Activated CD4-positive, alpha-beta T cell treated with anti-CD3 and anti-CD28 coated beads, Interleukin-2, amount 10 ng/mL, durations not matched to agents 24 days and 14 days (primary cell): ENCODE measurements at regions not wholly inside any gene's neighbourhood (a gene's known extent, or its start where the extent isn't known, plus 50 kb on each side); places are given as distances from the start of the nearest gene placed in this dataset.

ENCODE experiments used
- DNase-seq: peaks from one replicate; pipeline ENCODE4 v3.0.0; 2022
- H3K27ac Mint-ChIP-seq: one replicate; pipeline ENCODE4 v1.8.0; 2022; ENCODE audit warnings: mild to moderate bottlenecking, mixed read lengths
- H3K27me3 Mint-ChIP-seq: one replicate; pipeline ENCODE4 v1.8.0; 2022; ENCODE audit warnings: mixed read lengths
- H3K36me3 Mint-ChIP-seq: one replicate; pipeline ENCODE4 v1.8.0; 2022; ENCODE audit warnings: low read depth, mild to moderate bottlenecking, mixed read lengths
- H3K4me1 Mint-ChIP-seq: one replicate; pipeline ENCODE4 v1.8.0; 2021; ENCODE audit warnings: mixed read lengths
- H3K4me3 Mint-ChIP-seq: one replicate; pipeline ENCODE4 v1.8.0; 2022; ENCODE audit warnings: mild to moderate bottlenecking, moderate library complexity, mixed read lengths
- H3K9me3 Mint-ChIP-seq: one replicate; pipeline ENCODE4 v1.8.0; 2021; ENCODE audit warnings: mixed read lengths
- intact Hi-C: fragments of 100-400 bp; cut with micrococcal nuclease; formaldehyde crosslinking; loops from one replicate; pipeline ENCODE4 v1.15.1; 2023

GRCh38 chr4:43816116-43816515 is 632.5 kb downstream of the KCTD8 start:
- Mint-ChIP-seq H3K36me3 (no peaks in the 10 kb centered on the region), H3K27ac (no peak overlapping the region), H3K27me3 (no peaks in the 10 kb centered on the region), H3K4me3 (no peak overlapping the region), H3K9me3 (no peaks in the 10 kb centered on the region), H3K4me1 (no peaks in the 10 kb centered on the region)
- no peak for DNase-seq
- intact Hi-C loops: no loop called here

- Mint-ChIP-seq H3K27ac (no peak overlapping the region), H3K9me3 (peaks cover 9% of the 10 kb centered on the region), H3K4me1 (no peaks in the 10 kb centered on the region), H3K27me3 (no peaks in the 10 kb centered on the region), H3K36me3 (no peaks in the 10 kb centered on the region), H3K4me3 (no peak overlapping the region)
- intact Hi-C loops: no loop called here
- no peak for DNase-seq
Observed at GRCh38 chr4:43822621-43823020, 626.0 kb downstream of the KCTD8 start.

DNA sequence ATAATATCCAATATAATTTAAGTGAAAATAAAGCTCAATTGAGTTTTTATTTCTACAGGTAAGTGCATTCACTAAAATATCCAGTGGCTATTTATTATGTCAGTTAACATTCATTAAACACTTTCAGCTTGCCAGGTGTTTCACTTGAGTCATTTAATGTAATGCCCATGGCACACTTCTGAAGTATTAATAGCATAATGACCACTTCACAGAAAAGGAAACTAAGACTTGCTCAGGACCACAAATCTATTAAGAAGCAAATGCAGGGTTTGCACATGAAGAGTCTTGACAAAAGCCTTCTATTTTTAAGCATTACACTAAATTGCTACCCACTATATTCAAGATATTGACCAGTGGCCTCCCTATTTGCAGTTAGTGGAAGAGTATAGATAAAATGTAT is 612.7 kb downstream of the KCTD8 start:
- Mint-ChIP-seq H3K36me3 (no peaks in the 10 kb centered on the region), H3K27me3 (no peaks in the 10 kb centered on the region), H3K27ac (no peak overlapping the region), H3K4me1 (no peaks in the 10 kb centered on the region), H3K9me3 (no peaks in the 10 kb centered on the region), H3K4me3 (no peak overlapping the region)
- DNase-seq: no peak
- intact Hi-C loops: no loop called here

DNA sequence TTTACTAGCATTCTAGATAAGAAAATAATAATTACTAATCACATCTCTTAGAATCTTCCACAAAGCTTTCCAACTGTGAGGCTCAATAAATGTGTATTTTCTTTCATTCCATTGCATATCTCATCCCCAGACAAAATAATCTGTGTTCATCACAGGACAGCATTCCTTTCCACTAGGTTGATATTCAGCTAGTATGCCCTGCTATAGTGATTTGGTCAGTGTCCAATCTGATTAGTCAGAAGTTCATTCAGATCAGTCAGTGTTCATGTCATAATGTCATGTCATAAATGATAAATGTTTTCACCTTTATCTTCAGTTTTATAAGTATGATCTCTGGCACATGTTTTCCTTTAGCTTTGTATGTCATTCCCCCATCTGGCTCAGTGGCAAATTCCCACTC is 611.4 kb downstream of the KCTD8 start:
- no peaks in the 10 kb centered on the region for H3K4me1 Mint-ChIP-seq
- no peaks in the 10 kb centered on the region for H3K27me3 Mint-ChIP-seq
- DNase-seq: no peak
- H3K4me3 Mint-ChIP-seq: no peak overlapping the region
- no peaks in the 10 kb centered on the region for H3K9me3 Mint-ChIP-seq
- intact Hi-C loops: no loop called here
- H3K36me3 Mint-ChIP-seq: no peaks in the 10 kb centered on the region
- no peak overlapping the region for H3K27ac Mint-ChIP-seq

DNA sequence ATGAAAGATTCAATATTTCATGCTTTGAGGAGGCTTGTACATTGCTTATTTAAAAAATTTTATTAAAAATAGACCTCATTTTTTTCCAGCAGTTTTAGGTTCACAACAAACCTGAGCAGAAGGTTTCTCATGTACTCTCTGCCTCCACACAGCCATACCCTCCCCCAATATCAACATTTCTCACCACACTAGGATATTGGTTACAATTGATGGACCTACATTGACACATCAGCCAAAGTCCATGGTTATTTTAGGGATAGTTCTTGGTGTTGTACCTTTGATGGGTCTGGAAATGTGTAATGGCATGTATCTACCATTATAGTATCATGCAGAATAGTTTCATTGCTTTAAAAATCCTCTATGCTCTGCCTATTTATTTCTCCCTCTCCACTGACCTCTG is 611.0 kb downstream of the KCTD8 start:
- Mint-ChIP-seq H3K27ac (no peak overlapping the region), H3K4me1 (no peaks in the 10 kb centered on the region), H3K36me3 (no peaks in the 10 kb centered on the region), H3K4me3 (no peak overlapping the region), H3K27me3 (no peaks in the 10 kb centered on the region), H3K9me3 (no peaks in the 10 kb centered on the region)
- intact Hi-C loops: no loop called here
- no peak for DNase-seq

DNA sequence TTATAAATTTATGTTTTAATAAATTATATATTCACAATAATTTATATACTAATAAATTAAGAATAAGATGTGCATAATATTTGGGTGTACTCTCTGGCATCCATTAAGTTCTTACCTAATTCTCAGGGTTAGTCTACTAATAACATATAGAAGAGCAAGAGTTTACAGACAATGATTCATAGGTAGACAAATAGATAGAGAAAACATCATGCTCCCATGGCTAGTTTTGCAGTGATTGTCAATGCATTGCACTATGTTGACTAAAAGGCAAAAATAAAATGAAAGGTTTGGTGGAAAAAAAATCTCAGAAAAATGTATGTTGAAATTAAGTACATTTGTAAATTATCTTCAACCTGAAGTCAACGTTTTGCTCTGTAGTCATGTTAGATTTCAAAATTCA is 606.0 kb downstream of the KCTD8 start:
- H3K27me3 Mint-ChIP-seq: no peaks in the 10 kb centered on the region
- no peaks in the 10 kb centered on the region for H3K4me1 Mint-ChIP-seq

GRCh38 chr4:43843501-43843900 is 605.1 kb downstream of the KCTD8 start:
- Mint-ChIP-seq H3K4me1 (no peaks in the 10 kb centered on the region), H3K27ac (no peak overlapping the region), H3K36me3 (no peaks in the 10 kb centered on the region)

More for the DNA sequence above, 606.0 kb downstream of the KCTD8 start:
- H3K9me3 Mint-ChIP-seq: no peaks in the 10 kb centered on the region
- H3K4me3 Mint-ChIP-seq: no peak overlapping the region
- DNase-seq: no peak
- no peaks in the 10 kb centered on the region for H3K36me3 Mint-ChIP-seq
- intact Hi-C loops: no loop called here
- H3K27ac Mint-ChIP-seq: no peak overlapping the region

DNA sequence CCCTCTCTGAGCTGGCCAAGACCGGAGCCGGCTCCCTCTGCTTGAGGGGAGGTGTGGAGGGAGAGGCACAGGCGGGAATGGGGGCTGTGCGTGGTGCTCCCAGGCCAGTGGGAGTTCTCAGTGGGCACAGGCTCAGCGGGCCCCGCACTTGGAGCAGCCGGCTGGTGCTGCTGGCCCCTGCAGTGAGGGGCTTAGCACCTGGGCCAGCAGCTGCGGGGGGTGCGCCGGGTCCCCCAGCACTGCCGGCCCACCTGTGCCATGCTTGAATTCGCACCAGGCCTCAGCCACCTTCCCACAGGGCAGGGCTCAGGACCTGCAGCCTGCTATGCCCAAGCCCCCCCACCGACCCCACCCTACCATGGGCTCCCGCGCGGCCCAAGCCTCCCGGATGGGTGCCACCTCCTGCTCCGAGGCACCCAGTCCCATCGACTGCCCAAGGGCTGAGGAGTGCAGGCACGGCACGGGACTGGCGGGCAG is 602.5 kb downstream of the KCTD8 start:
- no peak overlapping the region for H3K27ac Mint-ChIP-seq
- H3K27me3 Mint-ChIP-seq: no peaks in the 10 kb centered on the region
- peaks cover 5% of the 10 kb centered on the region for H3K9me3 Mint-ChIP-seq
- H3K36me3 Mint-ChIP-seq: no peaks in the 10 kb centered on the region
- no peak overlapping the region for H3K4me3 Mint-ChIP-seq
- DNase-seq: no peak
- intact Hi-C loops: no loop called here
- H3K4me1 Mint-ChIP-seq: no peaks in the 10 kb centered on the region

More at GRCh38 chr4:43843501-43843900, 605.1 kb downstream of the KCTD8 start:
- Mint-ChIP-seq H3K27me3 (no peaks in the 10 kb centered on the region), H3K4me3 (no peak overlapping the region), H3K9me3 (no peaks in the 10 kb centered on the region)
- DNase-seq: no peak
- intact Hi-C loops: no loop called here

DNA sequence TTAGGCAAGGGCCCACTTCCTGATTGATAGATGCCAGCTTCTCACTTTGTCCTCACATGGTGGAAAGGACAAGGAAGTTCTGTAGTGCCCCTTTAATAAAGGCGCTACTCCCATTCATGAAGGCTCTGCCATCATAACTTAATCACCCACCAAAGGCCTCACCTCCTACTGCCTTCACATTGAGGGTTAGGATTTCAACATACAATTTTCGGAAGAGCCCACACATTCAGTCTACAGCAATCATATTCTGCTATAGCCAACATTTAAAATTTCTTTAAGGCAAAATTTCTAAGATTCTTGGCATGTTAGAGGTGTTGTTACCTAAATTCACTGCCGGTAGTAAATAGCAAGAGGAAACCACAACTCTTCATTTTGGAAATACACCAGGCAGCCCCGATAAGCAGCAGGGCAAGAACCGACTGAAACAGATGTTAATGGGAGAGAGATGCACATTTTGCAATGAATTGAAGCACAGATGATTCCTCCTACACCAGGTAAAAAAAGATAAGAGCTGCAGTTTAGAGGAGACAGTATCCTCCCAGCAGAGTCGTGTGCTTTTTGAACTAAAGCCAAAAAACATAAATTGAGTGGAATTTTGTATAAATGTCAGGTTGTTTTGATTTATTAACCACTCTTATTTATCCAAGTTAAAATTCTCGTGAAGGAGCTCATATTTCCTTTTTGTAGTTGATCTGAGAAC is 594.9 kb downstream of the KCTD8 start:
- intact Hi-C loops: no loop called here
- H3K9me3 Mint-ChIP-seq: peaks cover 11% of the 10 kb centered on the region
- no peak for DNase-seq
- H3K4me1 Mint-ChIP-seq: no peaks in the 10 kb centered on the region
- H3K27me3 Mint-ChIP-seq: no peaks in the 10 kb centered on the region
- H3K4me3 Mint-ChIP-seq: no peak overlapping the region
- H3K27ac Mint-ChIP-seq: no peak overlapping the region
- no peaks in the 10 kb centered on the region for H3K36me3 Mint-ChIP-seq

GRCh38 chr4:43855283-43855682 is 593.3 kb downstream of the KCTD8 start:
- no peak for DNase-seq
- peaks cover 18% of the 10 kb centered on the region for H3K9me3 Mint-ChIP-seq
- no peaks in the 10 kb centered on the region for H3K36me3 Mint-ChIP-seq
- no peak overlapping the region for H3K27ac Mint-ChIP-seq
- no peaks in the 10 kb centered on the region for H3K4me1 Mint-ChIP-seq
- intact Hi-C loops: no loop called here
- no peaks in the 10 kb centered on the region for H3K27me3 Mint-ChIP-seq
- no peak overlapping the region for H3K4me3 Mint-ChIP-seq

DNA sequence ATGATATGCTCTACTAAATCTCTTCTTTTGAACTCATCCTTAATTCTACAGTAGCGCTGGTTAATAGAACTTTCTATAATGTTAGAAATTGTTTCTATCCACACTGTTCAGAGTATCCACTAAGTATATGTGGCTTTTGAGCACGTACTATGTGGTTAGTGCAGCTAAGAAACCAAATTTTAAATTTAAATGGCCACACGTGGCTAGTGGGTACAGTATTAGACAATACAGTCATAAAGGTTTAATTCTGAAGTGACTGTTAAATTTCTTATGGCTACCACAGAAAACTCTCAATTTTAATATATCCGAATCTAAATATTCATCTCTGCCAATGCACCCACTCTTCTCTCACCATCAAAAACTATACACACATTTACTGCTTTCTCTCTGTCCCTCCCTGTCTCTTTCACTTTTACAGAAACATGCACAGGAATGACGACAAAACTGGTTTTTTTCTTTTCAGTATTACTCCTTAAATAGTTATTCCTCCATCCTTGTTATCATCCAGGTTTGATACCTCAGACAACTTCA is 583.9 kb downstream of the KCTD8 start:
- no peak for DNase-seq
- H3K36me3 Mint-ChIP-seq: no peaks in the 10 kb centered on the region
- H3K9me3 Mint-ChIP-seq: peaks cover 9% of the 10 kb centered on the region
- no peaks in the 10 kb centered on the region for H3K4me1 Mint-ChIP-seq
- H3K27ac Mint-ChIP-seq: no peak overlapping the region
- intact Hi-C loops: no loop called here
- H3K4me3 Mint-ChIP-seq: no peak overlapping the region
- no peaks in the 10 kb centered on the region for H3K27me3 Mint-ChIP-seq

DNA sequence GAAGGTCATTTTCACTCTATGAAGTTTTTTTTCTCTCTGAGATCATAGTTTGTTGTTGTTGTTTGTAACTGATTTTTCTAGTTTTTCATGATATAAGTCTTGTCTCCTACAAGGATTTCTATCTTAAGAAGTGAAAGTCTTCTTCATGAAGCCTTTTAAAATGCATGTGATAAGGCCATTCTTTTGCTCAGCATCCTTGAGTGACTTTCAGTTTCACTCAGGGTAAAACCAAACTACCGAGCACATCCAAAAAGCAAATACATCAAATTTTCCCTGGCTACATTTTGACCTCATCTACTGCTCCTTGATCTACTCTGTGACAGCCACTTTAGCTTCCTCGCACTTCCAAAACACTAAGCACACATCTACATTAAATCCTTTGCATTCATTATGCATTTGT is 580.7 kb downstream of the KCTD8 start:
- intact Hi-C loops: no loop called here
- no peaks in the 10 kb centered on the region for H3K4me1 Mint-ChIP-seq
- H3K27ac Mint-ChIP-seq: no peak overlapping the region
- DNase-seq: no peak
- H3K4me3 Mint-ChIP-seq: no peak overlapping the region
- peaks cover 5% of the 10 kb centered on the region for H3K9me3 Mint-ChIP-seq
- no peaks in the 10 kb centered on the region for H3K36me3 Mint-ChIP-seq
- H3K27me3 Mint-ChIP-seq: no peaks in the 10 kb centered on the region

GRCh38 chr4:43875655-43876054 is 573.0 kb downstream of the KCTD8 start:
- Mint-ChIP-seq H3K27me3 (no peaks in the 10 kb centered on the region), H3K4me1 (no peaks in the 10 kb centered on the region), H3K9me3 (no peaks in the 10 kb centered on the region), H3K4me3 (no peak overlapping the region), H3K27ac (no peak overlapping the region), H3K36me3 (no peaks in the 10 kb centered on the region)
- DNase-seq: no peak
- intact Hi-C loops: no loop called here

DNA sequence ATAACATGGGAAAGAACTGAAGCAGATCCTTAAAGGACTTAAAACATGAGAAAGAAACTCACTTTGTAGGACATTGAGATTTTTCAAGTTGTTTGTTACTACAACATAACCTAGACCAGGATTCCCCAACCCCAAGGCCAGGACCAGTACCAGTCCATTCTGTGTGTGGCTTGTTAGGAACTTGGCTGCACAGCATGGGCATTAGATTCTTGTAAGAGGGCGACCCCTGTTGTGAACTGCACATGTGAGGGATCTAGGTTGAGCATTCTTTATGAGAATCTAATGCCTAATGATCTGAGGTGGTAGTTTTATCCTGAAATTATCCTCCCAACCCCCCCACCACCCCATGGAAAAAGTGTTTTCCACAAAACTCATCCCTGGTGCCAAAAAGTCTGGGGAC is 566.1 kb downstream of the KCTD8 start:
- Mint-ChIP-seq H3K36me3 (no peaks in the 10 kb centered on the region), H3K4me3 (no peak overlapping the region), H3K4me1 (no peaks in the 10 kb centered on the region), H3K27me3 (no peaks in the 10 kb centered on the region), H3K27ac (no peak overlapping the region), H3K9me3 (no peaks in the 10 kb centered on the region)
- intact Hi-C loops: no loop called here
- no peak for DNase-seq

DNA sequence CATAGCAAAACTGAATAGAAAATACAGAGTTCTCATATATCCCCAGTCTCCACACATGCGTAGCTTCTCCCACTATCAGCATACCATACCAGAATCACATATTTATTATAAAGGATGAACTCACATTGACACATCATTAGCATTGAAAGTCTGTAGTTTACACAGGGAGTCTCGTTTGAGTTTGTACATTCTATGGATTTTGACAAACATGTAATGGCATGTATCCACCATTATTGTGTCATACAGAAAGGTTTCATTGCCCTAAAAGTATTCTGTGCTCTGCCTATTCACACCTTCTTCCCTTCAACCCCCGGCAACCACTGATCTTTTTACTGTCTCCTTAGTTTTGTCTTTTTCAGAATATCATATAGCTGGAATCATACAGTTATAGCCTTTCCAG is 562.4 kb downstream of the KCTD8 start:
- no peaks in the 10 kb centered on the region for H3K36me3 Mint-ChIP-seq

More for the DNA sequence above, 562.4 kb downstream of the KCTD8 start:
- DNase-seq: no peak
- Mint-ChIP-seq H3K4me3 (no peak overlapping the region), H3K27ac (no peak overlapping the region), H3K27me3 (no peaks in the 10 kb centered on the region), H3K4me1 (no peaks in the 10 kb centered on the region), H3K9me3 (no peaks in the 10 kb centered on the region)
- intact Hi-C loops: no loop called here
